GM19463 (cell line): ENCODE measurements at regions not wholly inside any gene's neighbourhood (a gene's known extent, or its start where the extent isn't known, plus 50 kb on each side); places are given as distances from the start of the nearest gene placed in this dataset.

ENCODE experiments used
- ATAC-seq: cut with Tn5 transposase; IDR thresholded peaks from one replicate; pipeline ENCODE4 v1.9.1; 2021; ENCODE audit warnings: mild to moderate bottlenecking, moderate library complexity; ENCODE audit not compliant: unreplicated experiment

DNA sequence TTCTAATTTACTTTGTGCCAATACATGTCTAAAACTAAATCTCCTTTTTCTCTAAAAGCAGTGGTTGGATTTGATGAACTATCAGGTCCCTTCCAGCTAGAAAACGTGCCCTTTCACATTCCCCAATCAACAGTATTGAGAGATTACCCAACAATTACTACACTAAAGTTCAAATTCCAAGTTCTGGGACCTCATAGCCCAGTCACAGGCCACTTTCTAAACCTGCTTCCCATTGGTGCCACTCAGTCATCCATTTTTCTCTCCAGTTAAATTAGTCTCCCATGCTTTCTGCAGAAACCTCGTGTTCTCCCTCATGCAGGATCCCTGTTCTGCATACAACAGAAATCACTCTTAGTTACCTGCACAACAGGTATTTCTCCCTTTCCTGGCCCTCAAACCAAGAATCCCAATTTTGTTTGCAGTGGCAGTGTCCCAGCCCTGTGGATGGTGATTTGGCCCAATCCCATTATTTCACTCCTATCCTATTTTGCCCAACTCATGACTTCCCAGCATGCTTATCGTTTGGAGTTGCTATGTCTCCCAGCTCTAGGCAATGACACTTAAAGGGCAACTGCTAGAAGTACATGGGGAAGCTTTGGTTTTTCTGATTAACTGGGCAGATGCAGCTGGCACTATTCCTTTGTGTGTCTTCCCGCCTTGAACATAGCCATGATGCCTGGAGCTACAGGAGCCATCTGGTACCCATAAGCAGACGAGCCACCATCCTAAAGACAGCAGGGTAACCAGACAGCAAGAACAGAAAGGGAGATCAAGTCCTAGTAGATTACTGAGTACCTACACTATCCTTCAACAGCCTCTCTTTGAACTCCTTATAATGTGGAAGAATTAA, 224.2 kb downstream of the MINAR1 start:
- no peak for ATAC-seq

DNA sequence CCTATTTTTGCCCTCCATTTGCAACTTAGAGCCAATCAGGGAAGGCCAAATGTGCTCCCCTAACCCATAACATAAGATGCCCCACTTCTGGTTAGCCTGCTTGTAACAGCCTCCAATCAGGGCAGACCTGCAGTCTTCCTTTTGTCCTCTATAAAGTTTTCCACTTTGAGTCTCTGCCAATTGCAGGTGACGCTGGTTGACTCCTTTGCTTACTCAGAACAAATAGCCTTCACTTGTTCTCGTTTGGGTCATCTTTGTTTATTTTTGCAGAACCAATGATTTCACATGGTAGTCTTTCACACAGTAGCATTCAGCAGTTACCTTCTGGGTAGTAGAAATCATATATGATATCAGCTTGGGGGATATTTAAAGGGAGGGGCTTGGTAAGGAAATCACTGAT, 225.6 kb downstream of the MINAR1 start:
- no peak for ATAC-seq

DNA sequence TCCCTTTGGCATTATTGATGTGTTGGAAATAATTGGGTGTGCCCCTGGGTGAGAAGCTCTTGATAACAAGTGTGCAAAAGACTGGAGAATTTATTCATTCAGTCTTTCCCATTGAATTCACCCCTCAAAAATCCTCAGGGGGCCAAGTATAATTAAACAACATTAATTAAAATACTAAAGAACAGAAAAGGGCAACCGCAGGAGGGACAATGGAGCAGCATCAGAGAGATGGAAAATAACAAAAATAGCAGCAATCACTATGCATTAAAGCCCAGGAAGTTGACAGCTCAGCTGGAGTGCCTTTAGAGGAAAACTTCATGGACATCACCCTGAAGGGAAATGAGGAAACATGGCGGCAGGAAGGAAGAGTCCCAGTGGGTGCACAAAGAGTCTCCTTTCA, 227.6 kb downstream of the MINAR1 start:
- no peak for ATAC-seq

DNA sequence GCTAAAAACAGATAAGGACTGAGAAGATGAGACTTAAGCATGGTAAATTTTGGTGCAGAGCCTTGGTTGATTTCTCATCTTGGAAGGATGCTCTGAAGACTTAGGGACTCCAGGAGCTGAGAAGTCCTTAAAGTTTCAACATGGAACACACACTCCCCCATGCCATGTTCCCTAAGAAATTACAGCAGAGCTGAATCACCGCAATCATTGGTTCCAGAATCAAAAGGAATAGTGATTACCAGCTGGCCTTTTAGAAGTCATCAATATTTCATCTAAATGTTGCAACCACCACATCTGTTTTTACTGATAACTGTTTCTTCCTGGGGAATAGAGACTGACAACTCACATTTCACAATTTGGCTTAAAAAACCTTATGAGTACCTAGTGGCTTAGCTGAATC, 229.3 kb downstream of the MINAR1 start:
- no peak for ATAC-seq

DNA sequence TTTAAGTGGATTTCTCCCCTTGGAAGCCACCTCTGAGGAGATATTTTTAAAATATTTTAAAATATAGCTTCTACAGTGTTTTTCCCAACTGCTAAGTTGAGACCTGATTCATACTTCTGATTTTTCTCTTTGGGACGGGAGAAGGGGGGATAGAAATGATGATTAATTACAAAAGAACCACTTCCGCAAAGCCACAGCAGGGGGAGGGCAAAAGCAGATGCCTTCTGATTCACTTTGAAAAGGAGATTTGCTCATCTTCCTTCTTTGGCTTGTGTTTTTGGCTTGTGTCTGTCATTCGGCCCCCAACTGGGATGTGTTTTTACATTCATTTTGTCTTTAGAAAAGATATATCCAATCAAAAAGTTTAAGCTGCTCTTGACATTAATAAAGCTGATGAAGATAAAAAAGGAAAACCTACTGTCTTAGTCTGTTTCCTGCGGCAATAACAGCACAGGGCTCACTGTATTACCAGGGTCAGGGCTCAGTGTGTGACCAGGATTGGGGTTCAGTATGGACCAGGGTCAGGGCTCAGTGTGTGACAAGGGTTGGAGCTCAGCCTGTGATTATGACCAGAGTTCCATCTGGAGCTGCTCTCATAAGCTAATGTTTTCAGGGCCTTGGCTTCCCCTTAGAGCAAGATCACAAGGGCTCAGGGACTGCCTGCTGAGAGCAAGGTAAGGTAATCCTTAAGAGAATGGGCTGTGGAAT, 223.2 kb downstream of the MTHFS start:
- peak; percentile 83 for ATAC-seq

DNA sequence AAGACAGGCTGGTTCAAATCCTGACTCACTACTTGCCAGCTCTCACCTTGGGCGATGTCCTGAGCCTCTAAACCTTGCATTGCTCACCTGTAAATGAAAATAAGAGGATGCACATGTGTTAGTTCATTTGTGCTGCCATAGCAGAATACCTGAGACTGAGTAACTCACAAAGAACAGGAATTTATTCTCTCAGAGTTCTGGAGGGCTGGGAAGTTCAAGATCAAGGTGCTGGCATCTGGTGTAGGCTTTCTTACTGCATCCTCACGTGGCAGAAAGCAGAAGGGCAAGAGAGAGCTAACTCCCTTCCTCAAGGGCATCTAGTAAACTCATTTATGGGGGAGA, 222.7 kb downstream of the MTHFS start:
- ATAC-seq, result no peak

DNA sequence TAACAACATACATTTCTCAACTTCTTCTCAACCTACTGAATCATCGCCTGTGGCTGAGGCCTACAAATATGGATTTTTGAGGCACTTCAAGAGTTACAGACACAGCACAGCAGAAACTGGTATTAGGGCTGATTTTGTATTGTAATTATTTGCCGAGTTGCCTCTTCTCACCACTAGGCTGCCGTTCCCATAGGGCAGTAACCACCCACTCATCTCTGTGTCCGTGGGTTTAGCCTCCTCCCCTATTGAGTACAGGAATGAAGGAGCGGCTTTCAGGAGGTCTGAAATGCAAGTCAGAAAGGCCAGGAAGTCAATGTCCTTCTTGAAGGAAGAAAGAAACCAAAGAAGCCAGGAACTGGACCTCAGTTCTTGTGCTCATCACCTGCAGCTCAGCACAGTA, 220.8 kb downstream of the MTHFS start:
- no peak for ATAC-seq

DNA sequence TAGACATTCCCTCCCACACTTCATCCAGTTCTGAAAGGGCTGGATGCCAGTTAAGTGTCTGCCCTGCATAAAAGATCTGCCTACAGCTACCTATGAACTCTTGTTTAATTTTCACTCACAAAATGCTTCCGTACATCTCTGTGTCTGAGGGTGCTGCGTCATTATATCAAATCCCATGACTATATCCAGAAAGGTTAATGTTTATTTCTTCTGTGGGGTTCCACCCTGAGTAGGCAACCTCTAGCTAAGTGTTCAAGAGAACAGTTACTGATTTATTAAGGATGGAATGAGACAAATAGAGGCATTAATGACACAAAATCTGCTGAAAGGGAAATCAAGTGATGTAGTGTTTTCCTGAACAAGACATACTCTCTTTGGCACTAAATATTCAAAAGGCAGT, 220.2 kb downstream of the MTHFS start:
- no peak for ATAC-seq

DNA sequence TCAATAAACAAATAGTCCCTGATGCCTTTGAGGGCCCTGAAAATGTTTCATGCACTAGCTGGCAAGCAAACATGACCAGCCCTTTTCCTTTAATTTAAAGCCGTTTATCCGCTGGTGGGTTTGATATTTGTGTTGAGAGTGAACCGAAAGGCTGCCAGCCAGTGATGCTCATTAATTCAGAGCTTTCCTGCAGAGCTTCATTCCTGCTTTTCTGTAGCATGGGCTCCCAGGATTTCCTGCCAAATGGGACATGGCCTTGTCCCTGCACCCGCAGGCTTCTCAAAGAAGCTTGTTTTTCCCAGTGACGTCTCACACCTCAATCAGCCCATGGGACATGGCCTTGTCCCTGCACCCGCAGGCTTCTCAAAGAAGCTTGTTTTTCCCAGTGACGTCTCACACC, 219.6 kb downstream of the MTHFS start:
- no peak for ATAC-seq

DNA sequence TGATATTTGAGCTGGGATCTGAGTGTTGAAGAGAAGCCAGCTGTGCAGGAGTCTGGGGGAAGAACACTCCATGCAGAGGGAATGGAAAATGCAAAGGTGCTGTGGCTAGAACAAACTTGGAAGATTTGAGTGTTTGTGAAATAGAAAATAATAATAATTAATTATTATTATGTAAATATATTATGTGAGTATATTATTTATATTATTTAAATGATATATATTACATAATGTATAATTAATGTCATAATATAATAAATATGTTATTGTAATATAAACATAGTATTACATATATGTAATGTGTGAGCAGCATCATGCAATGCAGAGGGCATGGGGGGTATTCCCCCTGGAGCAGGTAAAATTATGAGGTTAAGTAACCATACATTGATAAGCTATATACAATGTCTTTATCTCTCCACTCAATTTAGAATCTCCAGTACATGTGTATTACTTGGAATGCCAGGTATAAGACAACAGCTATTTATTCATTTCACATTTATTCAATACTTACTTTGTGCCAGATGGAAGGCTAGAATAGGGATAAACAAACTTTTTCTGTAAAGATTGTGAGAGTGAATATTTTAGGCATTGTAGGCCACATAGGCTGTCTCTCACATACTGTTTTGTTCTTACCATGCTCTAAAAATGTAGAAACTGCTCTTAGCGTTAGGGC, 218.6 kb downstream of the MTHFS start:
- ATAC-seq, result no peak

DNA sequence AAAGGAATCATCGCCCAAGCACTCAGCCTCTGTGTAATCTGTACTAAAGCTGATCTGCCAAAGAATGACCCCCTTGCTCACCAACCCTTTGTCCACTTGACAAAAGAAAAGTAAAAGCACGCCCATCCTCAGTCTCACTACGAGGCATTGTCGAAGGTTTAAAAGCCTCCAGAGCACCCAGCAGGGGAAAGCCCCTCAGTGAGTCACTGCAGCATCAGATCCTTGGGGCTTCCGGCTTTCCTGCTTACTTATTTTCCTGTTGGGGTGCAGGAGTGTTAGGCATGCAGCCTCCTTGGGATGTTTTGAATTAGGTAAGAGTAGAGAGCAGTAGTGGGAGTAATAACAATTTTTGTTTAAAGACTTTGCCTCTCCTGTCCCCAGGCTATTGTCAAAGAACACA, 216.1 kb downstream of the MTHFS start:
- ATAC-seq, result peak; percentile 89

DNA sequence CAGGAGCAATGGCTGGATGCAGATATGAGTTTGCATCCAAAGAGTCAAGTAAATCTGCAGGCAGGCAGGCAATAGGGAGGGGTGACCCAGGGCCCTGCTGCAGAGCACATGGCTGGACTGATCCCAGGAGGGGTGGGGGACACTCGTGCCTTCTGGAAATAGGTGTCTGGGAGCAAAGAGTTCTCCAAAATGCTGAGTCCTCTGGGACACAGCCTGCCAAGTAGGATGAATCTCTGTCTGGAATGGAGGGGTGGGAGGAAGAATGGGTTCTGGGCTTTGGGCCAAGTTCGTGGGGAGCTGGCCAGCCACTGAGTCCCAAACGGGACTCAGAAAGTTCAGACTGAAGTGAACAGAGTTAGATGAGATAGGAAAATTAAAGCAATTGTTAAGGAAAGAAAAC, 214.5 kb downstream of the MTHFS start:
- ATAC-seq, result no peak

DNA sequence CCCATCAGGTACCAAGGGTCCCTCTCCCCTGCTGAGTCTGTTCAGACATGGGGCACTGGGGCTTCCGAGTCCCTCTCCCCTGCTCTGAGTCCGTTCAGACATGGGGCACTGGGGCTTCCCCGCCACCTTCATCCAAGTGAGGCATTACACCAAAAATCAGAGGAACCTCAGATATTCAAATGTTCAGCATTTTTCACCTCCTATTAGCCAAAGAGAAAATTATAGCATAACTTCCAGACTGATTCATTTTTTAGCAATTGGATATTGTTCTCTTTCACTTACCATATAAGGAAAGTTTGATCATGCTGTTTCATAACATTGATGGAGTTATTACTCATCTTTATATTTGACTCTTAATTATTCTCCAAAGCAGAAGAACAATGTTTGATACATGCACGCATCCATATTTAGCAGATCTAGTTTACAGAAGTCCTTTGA, 213.9 kb downstream of the MTHFS start:
- ATAC-seq, result no peak

DNA sequence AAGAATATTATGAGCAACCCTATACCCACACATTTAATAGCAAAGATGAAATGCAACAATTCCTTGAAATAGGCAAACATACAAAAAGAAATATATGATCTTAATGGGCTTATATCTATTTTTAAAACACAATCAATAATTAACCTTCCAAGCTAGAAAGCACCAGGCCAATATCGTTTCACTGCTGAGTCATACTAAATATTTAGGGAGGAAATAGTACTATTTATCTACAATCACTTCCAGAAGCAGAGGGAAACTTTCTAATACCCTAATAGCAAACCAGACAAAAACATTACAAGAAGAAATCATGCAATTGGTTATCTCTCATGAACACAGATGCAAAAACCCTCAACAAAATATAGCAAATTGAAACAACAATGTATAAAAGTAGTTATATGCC, 207.8 kb downstream of the MTHFS start:
- no peak for ATAC-seq

DNA sequence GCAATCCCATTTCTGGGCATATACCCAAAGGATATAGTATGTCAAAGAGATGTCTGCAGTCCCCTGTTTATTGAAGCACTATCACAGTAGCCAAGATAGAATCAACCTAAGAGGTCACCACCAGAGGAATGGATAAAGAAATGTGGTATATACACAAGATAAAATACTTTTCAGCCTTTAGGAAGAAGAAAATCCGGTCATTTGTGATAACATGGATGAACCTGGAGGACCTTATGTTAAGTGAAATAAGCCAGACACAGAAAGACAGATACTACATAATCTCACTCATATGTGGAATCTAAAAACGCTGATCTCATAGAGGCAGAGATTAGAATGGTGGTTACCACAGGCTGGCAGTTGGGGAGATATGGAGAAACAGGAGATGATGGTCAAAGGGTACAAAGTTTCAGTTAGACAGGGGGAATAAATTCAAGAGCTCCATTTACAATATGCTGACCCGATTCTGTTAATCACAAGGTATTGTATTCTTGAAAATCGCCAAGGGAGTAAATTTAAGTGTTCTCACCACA, 195.8 kb downstream of the MTHFS start:
- ATAC-seq, result no peak

DNA sequence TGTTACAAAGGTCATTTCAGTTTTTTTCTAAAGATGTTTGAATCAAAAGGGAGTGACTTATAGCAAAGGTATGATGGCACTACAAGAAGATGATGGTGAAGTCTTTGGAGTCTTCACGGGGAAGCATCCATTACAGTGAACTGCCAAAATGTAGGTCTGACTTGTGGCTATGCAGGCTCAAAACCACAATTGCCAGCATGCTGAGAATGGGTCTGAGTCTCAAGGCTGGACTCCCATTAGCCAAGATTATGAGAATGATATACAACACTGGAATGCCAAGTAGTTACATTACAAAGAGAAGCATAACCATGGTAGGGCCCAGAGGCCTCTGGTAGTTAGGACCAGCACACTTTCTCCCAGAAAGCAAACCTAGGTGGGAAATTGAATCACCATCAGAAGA, 194.2 kb downstream of the MTHFS start:
- ATAC-seq, result no peak

DNA sequence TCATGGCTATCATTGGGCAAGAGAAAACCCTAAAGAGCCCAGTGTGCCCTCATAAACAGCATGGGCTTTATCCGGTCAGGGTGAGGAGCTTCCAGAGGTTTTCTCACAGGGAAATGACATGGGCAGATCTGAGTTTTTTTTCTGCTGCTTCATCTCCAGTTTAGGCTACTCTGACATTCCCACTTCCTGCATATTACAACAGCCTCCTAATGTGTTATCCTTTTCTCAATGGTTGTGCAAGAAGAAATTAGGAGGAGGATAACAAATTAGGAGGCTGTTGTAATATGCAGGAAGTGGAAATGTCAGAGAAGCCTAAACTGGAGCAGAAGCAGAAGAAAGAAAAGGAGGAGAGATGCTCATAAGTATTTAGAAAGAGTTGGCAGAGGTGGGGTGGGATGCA, 175.6 kb downstream of the MTHFS start:
- no peak for ATAC-seq

DNA sequence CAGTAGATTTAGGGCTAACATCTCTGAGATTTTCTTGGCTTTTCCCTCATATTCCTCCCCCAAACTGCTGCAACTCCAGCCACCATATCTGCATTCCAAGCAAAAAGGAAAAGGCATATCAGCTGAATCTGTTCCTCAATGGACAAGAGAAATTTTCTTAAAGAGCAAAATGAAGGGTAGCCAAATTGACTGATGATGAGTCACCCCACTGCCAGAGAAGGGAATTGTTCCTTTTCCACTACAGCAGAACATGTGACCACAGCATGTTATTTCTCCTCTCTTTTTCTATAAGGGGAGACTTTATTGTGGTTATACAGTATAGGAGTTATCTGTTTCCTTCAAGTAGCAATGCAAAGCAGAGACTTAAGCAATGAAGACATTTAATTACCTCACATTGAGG, 172.5 kb downstream of the MTHFS start:
- no peak for ATAC-seq

DNA sequence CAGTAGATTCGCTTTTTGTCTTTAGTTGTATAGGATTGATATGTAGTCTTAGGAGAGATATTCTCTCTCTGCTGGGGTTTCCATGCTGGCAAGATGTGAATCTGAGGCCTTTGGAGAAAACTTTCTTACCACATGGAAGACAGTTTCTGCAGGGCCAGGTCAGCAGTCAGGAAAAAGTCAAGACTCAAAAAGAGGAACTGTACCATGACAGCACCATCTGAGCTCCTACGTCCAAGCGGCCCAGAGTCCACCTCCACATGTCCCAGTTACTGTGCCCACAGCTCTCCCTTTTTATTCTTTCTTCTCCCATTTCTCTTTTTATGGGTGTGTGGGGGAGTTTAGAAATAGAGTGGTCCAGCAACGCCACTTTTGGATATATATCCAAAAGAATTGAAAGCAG, 172.0 kb downstream of the MTHFS start:
- ATAC-seq, result no peak

DNA sequence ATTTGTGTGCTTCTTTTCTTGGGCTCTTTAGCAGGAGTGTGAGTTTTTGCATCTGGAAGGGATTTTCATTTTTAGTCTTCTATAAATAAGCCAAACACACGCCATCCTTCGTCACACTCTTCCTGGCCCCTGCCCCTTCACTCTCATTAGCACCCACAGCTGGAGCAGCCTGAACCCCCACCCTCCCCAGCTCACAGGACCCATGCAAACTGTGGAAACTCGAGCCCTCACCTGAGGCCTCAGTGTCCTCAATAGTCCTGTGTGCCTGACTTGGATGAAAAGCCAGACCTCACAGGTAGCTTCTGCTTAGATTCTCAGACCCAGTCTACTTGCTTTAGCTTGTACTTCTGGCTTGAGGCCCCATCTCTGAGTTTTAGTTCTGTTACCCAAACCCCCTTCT, 167.9 kb downstream of the MTHFS start:
- no peak for ATAC-seq

DNA sequence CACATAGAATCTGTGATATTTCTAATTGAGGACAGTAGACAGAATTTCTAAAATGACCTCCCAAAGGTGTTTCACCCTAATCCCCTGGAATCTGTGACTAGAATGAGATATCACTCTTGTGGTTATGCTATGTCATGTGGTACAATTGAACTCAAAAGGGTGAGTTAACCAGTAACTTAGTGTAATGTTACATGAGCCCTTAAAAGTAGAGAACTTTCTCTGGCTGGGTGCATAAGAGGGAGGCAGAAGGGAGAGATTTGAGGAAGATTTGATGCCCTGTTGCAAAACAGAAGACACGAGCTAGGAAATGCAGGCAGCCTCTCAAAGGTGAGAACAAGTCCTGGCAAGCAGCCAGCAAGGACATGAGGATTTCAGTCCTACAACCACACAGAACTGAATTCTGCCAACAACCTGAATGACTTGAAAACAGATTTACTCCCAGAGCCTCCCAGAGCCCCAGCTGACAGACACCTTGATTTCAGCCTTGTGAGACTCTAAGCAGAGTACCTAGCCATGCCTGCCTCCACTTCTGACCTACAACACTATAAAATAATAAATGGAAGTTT, 160.3 kb downstream of the MTHFS start:
- ATAC-seq, result no peak
